GM18868 (cell line): ENCODE measurements at regions not wholly inside any gene's neighbourhood (a gene's known extent, or its start where the extent isn't known, plus 50 kb on each side); places are given as distances from the start of the nearest gene placed in this dataset.

Source experiments
- ATAC-seq: cut with Tn5 transposase; IDR thresholded peaks from one replicate; pipeline ENCODE4 v1.9.1; 2021; ENCODE audit warnings: mild to moderate bottlenecking, moderate library complexity; ENCODE audit not compliant: unreplicated experiment

- ATAC-seq, result no peak
Observed at GRCh38 chr1:23615852-23616251, 56.6 kb upstream of the ID3 start.

GRCh38 chr1:23615423-23615822, 56.1 kb upstream of the ID3 start:
- ATAC-seq, result no peak

DNA sequence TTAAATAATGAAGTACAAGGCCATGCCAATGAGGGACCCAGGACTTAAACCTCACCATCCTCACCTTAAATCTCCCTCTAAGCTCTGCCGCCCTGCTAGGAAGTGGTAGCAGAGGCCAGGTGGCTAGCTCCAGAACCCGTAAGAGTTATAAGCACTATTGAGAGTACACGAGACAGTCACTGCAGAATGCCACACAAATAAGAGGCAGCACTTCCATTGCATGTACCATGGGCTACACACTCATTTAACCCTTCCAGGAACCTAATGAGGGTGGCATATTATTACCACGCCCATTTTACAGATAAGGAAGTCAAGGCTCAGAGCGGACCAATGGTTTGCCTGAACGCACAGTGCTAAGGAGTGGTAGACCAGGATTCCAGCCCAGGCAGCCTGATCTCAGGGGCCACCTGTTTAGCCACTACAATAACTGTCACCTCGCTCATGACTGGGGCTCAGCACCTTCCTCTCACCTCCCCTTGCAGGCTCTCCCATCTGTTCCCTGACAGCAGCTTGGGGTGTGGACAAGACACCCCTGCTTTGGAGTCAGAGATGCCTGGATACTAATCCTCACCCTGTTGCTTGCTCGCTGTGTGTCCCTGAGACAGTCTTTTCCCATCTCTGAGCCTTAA, 54.8 kb upstream of the ID3 start:
- ATAC-seq, result no peak

DNA sequence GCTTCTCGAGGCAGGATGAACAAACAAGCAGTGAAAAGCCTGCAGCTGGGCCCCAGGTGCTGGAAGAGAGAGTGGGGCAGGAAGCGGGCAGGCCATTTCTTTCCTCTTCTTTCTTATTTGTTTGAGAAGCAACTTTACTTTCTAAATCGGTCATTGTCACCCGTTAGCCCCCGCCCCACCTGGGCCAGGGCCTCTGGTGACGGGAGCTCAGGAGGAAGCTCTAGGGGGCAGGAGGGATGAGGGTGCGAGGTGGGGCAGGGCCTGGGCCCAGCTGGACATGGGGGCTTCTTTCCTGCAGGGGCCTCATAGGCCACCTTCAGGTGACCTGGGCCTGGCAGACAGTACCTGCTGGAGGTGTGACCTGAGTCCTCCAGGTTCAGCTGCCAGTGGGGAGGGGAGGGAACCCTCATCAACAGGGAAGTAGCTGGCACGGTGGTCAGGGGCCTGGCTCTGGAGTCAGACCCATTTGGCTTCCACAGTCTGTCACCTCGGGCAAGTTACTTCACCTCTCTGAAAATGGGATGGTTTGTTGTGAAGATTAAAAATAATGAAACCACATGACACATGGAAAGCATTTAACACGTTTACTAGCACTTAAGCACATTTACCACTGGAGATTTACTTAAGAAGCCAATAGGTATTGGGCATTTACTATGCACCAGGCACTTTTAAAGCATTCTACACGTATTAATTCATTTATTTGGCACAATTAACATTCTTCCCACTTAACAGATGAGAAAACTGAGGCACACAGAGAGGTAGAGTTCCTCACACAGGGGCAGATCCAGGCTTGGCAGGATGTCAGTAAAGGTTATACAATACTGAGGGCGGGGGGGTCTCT, 54.1 kb upstream of the ID3 start:
- ATAC-seq, result no peak

DNA sequence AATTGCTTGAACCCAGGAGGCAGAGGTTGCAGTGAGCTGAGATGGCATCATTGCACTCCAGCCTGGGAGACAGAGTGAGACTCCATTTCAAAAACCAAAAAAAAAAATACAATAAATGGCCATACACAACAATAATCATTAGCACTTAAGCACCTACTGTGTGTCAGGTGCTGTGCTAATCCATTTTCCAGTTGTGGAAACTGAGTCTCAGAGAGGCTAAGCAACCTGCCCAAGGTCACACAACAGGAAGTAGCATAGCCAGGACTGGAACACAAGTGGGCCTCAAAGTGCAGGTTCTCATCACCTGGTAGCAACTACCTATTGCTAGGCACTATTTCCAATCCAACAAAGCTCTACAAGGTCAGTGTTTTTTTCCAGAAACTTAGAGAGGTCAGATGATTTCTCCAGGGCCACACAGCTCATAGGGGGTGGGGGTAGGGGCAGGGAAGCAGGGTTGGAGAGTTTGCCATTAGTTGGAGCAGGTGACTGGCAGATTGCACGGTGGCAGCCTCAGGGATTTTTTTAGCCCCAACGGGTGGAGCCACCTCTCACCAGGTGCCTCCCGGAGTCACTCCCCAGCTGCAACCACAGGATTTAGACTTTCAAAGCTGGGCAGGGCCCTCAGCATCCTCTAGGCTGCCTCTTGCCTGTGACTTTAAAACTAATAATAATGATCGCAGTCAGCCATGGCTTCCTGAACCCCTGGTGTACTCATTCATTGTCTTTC, 52.5 kb upstream of the ID3 start:
- ATAC-seq, result no peak

DNA sequence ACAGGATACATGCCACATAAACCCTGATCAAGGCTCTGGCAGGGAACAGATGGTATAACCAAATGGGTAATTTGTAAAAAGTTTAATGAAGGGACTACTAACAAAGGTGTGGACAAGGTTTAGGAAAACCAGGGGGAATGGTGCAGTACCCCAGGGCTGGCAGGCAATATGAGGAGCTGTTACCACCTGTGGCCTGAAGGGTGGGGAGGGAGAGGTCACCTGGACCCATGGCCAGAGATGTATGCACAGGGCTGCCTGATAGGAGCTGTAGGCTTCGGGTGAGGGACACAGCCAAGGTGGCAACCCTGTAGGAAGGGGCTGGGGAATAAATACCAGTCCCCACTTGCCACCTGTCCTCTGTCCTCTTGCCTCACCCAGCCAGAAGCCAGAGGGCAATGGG, 51.4 kb upstream of the ID3 start:
- ATAC-seq, result no peak

- ATAC-seq, result no peak
Observed at GRCh38 chr1:23609971-23610370, 50.7 kb upstream of the ID3 start.
